Testis (tissue), 2 donors: ENCODE measurements at regions not wholly inside any gene's neighbourhood (a gene's known extent, or its start where the extent isn't known, plus 50 kb on each side); places are given as distances from the start of the nearest gene placed in this dataset.

Source experiments
- DNase-seq: peaks from one replicate; pipeline ENCODE4 v3.0.0-alpha.2; 2019
- H3K27ac ChIP-seq, 2 donors: fragments of 200-600 bp; sonication (generic); one replicate each; pipeline ENCODE4 v1.5.1; 2019
- H3K27me3 ChIP-seq: fragments of 200-600 bp; sonication (generic); one replicate; pipeline ENCODE4 v1.5.1; 2019
- H3K36me3 ChIP-seq: fragments of 200-600 bp; sonication (generic); one replicate; pipeline ENCODE4 v1.5.1; 2017; ENCODE audit warnings: low read depth; ENCODE audit errors: missing control alignments
- H3K4me1 ChIP-seq: fragments of 200-600 bp; sonication (generic); one replicate; pipeline ENCODE4 v1.5.1; 2019
- H3K4me3 ChIP-seq, 2 donors: fragments of 200-600 bp; sonication (generic); one replicate each; pipeline ENCODE4 v1.5.1; 2017 to 2019
- H3K9me3 ChIP-seq: fragments of 200-600 bp; sonication (generic); one replicate; pipeline ENCODE4 v1.5.1; 2017
- CTCF ChIP-seq, 3 experiments: fragments of 450-650 bp in 2 of 3; fragments of 200-600 bp in 1 of 3; sonication (generic) in 1 of 3; IDR thresholded peaks; one replicate each; pipeline ENCODE4 v1.5.1; 2016 to 2019; ENCODE audit warnings: antibody characterized with exemption in 3 of 3, mild to moderate bottlenecking in 2 of 3, moderate library complexity in 1 of 3
- POLR2A ChIP-seq: fragments of 450-650 bp; IDR thresholded peaks from one replicate; pipeline ENCODE4 v1.6.1; 2017; ENCODE audit warnings: antibody characterized with exemption, mild to moderate bottlenecking, moderate library complexity
- WGBS, 2 donors: methylation state at CpG; one replicate each; pipeline ENCODE4 v1.1.5; 2018; 5-methylcytosine and 5-hydroxymethylcytosine counted together
- intact Hi-C: fragments of 100-400 bp; cut with DNase I; formaldehyde crosslinking; loops from one replicate; pipeline ENCODE4 v1.15.1; 2023; ENCODE audit warnings: low total_unique reads

GRCh38 chr3:23107221-23107620 lies 95.9 kb upstream of the UBE2E2 start:
- no peaks in the 10 kb centered on the region for H3K27me3 ChIP-seq
- TF ChIP-seq CTCF (IDR thresholded peaks at IDR 0.05): no peak
- no peak for TF ChIP-seq POLR2A
- H3K4me1 ChIP-seq: no peaks in the 10 kb centered on the region
- no peak overlapping the region for H3K4me3 ChIP-seq
- no peak for DNase-seq
- no peaks in the 10 kb centered on the region for H3K36me3 ChIP-seq
- intact Hi-C loops: no loop called here
- H3K27ac ChIP-seq: no peak overlapping the region
- no peaks in the 10 kb centered on the region for H3K9me3 ChIP-seq

GRCh38 chr3:23108451-23109057 lies 94.6 kb upstream of the UBE2E2 start:
- TF ChIP-seq CTCF (IDR thresholded peaks at IDR 0.05) (no peak), POLR2A (no peak)
- Histone ChIP-seq H3K9me3 (no peaks in the 10 kb centered on the region), H3K36me3 (no peaks in the 10 kb centered on the region), H3K4me1 (no peaks in the 10 kb centered on the region), H3K4me3 (no peak overlapping the region), H3K27ac (no peak overlapping the region), H3K27me3 (no peaks in the 10 kb centered on the region)
- no peak for DNase-seq
- WGBS, 2 donors: 64 to 84% methylated on average over 3 of the region's 3 CpGs
- intact Hi-C loops: no loop called here

GRCh38 chr3:23111286-23111685 lies 91.8 kb upstream of the UBE2E2 start:
- WGBS, 2 donors: 95 to 97% methylated on average over 6 of the region's 6 CpGs

GRCh38 chr3:23111797-23112196 lies 91.3 kb upstream of the UBE2E2 start:
- no peak overlapping the region for H3K4me3 ChIP-seq
- 93 to 95% methylated on average over 3 of the region's 3 CpGs for WGBS, 2 donors
- intact Hi-C loops: no loop called here
- no peaks in the 10 kb centered on the region for H3K36me3 ChIP-seq
- H3K27me3 ChIP-seq: no peaks in the 10 kb centered on the region
- TF ChIP-seq POLR2A (no peak), CTCF (IDR thresholded peaks at IDR 0.05) (no peak)
- H3K27ac ChIP-seq: no peak overlapping the region
- no peaks in the 10 kb centered on the region for H3K9me3 ChIP-seq
- no peak for DNase-seq
- no peaks in the 10 kb centered on the region for H3K4me1 ChIP-seq

More at GRCh38 chr3:23111286-23111685, 91.8 kb upstream of the UBE2E2 start:
- Histone ChIP-seq H3K27ac (no peak overlapping the region), H3K4me3 (no peak overlapping the region), H3K27me3 (no peaks in the 10 kb centered on the region), H3K36me3 (no peaks in the 10 kb centered on the region), H3K4me1 (no peaks in the 10 kb centered on the region), H3K9me3 (no peaks in the 10 kb centered on the region)
- intact Hi-C loops: no loop called here
- TF ChIP-seq POLR2A: no peak
- TF ChIP-seq CTCF (IDR thresholded peaks at IDR 0.05): no peak
- no peak for DNase-seq

- Histone ChIP-seq H3K36me3 (no peaks in the 10 kb centered on the region), H3K27me3 (no peaks in the 10 kb centered on the region), H3K4me3 (no peak overlapping the region), H3K27ac (no peak overlapping the region), H3K4me1 (no peaks in the 10 kb centered on the region), H3K9me3 (no peaks in the 10 kb centered on the region)
- intact Hi-C loops: no loop called here
- 93 to 94% methylated on average over 1 of the region's 1 CpG for WGBS, 2 donors
- no peak for DNase-seq
- TF ChIP-seq CTCF (IDR thresholded peaks at IDR 0.05): no peak
- no peak for TF ChIP-seq POLR2A
These were observed 90.6 kb upstream of the UBE2E2 start for GRCh38 chr3:23112491-23112890.
